ENCODE measurements at regions not wholly inside any gene's neighbourhood (a gene's known extent, or its start where the extent isn't known, plus 50 kb on each side); places are given as distances from the start of the nearest gene placed in this dataset.
"Not testable (repeated sequence)": the region's sequence is repeated elsewhere in the genome, so short reads cannot be mapped to it uniquely, and the experiment has no call there.

DNA sequence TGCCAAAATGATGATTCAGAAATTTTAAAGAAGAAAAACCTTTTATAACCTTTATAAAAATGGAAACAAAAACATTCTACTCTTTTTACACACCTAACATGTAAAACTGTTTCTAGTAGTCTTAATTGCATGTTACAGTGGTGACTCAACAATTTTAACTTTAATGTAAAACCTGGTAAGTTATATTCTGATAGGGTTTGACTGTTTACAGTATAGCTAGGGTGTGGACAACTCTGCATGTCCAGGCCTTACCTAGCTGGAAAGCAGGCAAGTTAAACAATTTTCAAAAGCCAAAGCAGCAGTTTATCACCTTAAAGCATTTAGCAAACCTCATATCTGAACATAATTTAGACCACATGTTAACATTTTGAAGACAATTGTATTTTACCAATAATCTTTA is 328.5 kb downstream of the NEK10 start:
- no peaks in the 10 kb centered on the region; the same call in 1 of the 2 replicates for H3K9me3 ChIP-seq (ENCODE audit: control insufficient read depth, insufficient read depth, low read length)
- peaks cover 30% of the 10 kb centered on the region for H3K4me1 ChIP-seq (ENCODE audit: control insufficient read depth, insufficient read depth, low read length)
- no peak overlapping the region for H3K4me3 ChIP-seq (ENCODE audit: low read depth, low read length)
- no peak overlapping the region for H3K27ac ChIP-seq (ENCODE audit: low read depth, low read length)
- no peaks in the 10 kb centered on the region for H3K36me3 ChIP-seq (ENCODE audit: control insufficient read depth, insufficient read depth, low read length)
- no peak overlapping the region for H3K9ac ChIP-seq (ENCODE audit: low read depth, low read length)
- H3K27me3 ChIP-seq (ENCODE audit: control insufficient read depth, insufficient read depth, low read length), result no peaks in the 10 kb centered on the region

GRCh38 chr3:27042541-27042940 is 326.6 kb downstream of the NEK10 start:
- not testable (repeated sequence) for H3K36me3 ChIP-seq (ENCODE audit: control insufficient read depth, insufficient read depth, low read length); H3K9ac ChIP-seq (ENCODE audit: low read depth, low read length); H3K27me3 ChIP-seq (ENCODE audit: control insufficient read depth, insufficient read depth, low read length); H3K4me3 ChIP-seq (ENCODE audit: low read depth, low read length); H3K9me3 ChIP-seq (ENCODE audit: control insufficient read depth, insufficient read depth, low read length)
- Histone ChIP-seq H3K4me1 (ENCODE audit: control insufficient read depth, insufficient read depth, low read length) (peaks cover 41% of the 10 kb centered on the region), H3K27ac (ENCODE audit: low read depth, low read length) (peak overlapping the region; percentile 90)

GRCh38 chr3:27043328-27043955 is 325.7 kb downstream of the NEK10 start:
- Histone ChIP-seq H3K9ac (ENCODE audit: low read depth, low read length) (peak overlapping the region; percentile 2; the same call in 1 of the 2 replicates), H3K4me3 (ENCODE audit: low read depth, low read length) (no peak overlapping the region), H3K9me3 (ENCODE audit: control insufficient read depth, insufficient read depth, low read length) (no peaks in the 10 kb centered on the region; the same call in 1 of the 2 replicates), H3K27me3 (ENCODE audit: control insufficient read depth, insufficient read depth, low read length) (no peaks in the 10 kb centered on the region), H3K27ac (ENCODE audit: low read depth, low read length) (peak overlapping the region; percentile 90), H3K36me3 (ENCODE audit: control insufficient read depth, insufficient read depth, low read length) (no peaks in the 10 kb centered on the region), H3K4me1 (ENCODE audit: control insufficient read depth, insufficient read depth, low read length) (peaks cover 41% of the 10 kb centered on the region)

GRCh38 chr3:27044931-27045481 is 324.2 kb downstream of the NEK10 start:
- Histone ChIP-seq H3K9me3 (ENCODE audit: control insufficient read depth, insufficient read depth, low read length) (peaks cover 2% of the 10 kb centered on the region; the same call in 1 of the 2 replicates), H3K27ac (ENCODE audit: low read depth, low read length) (no peak overlapping the region), H3K36me3 (ENCODE audit: control insufficient read depth, insufficient read depth, low read length) (no peaks in the 10 kb centered on the region), H3K4me3 (ENCODE audit: low read depth, low read length) (no peak overlapping the region), H3K4me1 (ENCODE audit: control insufficient read depth, insufficient read depth, low read length) (peaks cover 41% of the 10 kb centered on the region), H3K9ac (ENCODE audit: low read depth, low read length) (no peak overlapping the region), H3K27me3 (ENCODE audit: control insufficient read depth, insufficient read depth, low read length) (no peaks in the 10 kb centered on the region)

GRCh38 chr3:27046351-27046750 is 322.8 kb downstream of the NEK10 start:
- no peaks in the 10 kb centered on the region for H3K36me3 ChIP-seq (ENCODE audit: control insufficient read depth, insufficient read depth, low read length)
- peaks cover 41% of the 10 kb centered on the region for H3K4me1 ChIP-seq (ENCODE audit: control insufficient read depth, insufficient read depth, low read length)
- no peak overlapping the region for H3K27ac ChIP-seq (ENCODE audit: low read depth, low read length)
- H3K4me3 ChIP-seq (ENCODE audit: low read depth, low read length), result no peak overlapping the region
- no peaks in the 10 kb centered on the region for H3K27me3 ChIP-seq (ENCODE audit: control insufficient read depth, insufficient read depth, low read length)
- H3K9me3 ChIP-seq (ENCODE audit: control insufficient read depth, insufficient read depth, low read length), result peaks cover 10% of the 10 kb centered on the region
- H3K9ac ChIP-seq (ENCODE audit: low read depth, low read length), result no peak overlapping the region

GRCh38 chr3:27049792-27050191 is 319.4 kb downstream of the NEK10 start:
- Histone ChIP-seq H3K36me3 (ENCODE audit: control insufficient read depth, insufficient read depth, low read length) (no peaks in the 10 kb centered on the region), H3K27me3 (ENCODE audit: control insufficient read depth, insufficient read depth, low read length) (no peaks in the 10 kb centered on the region), H3K4me1 (ENCODE audit: control insufficient read depth, insufficient read depth, low read length) (peaks cover 18% of the 10 kb centered on the region), H3K9me3 (ENCODE audit: control insufficient read depth, insufficient read depth, low read length) (peaks cover 27% of the 10 kb centered on the region), H3K9ac (ENCODE audit: low read depth, low read length) (no peak overlapping the region), H3K27ac (ENCODE audit: low read depth, low read length) (no peak overlapping the region), H3K4me3 (ENCODE audit: low read depth, low read length) (no peak overlapping the region)

DNA sequence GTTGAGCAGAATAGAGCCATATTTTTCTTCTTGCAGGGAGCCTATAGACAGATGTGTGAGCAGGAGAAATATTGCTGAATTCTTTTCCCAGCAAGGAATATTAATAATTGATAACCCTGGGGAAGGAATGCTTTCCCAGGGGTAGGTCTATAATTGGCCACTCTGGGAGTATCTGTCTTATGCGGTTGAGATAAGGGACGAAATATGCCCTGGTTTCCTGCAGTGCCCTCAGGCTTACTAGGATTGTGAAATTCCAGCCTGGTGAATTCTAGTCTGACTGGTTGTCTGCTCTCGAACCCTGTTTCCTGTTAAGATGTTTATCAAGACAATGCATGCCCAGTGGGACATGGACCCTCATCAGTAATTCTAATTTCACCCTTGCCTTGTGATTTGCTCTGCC is 317.7 kb downstream of the NEK10 start:
- H3K27me3 ChIP-seq (ENCODE audit: control insufficient read depth, insufficient read depth, low read length); H3K4me1 ChIP-seq (ENCODE audit: control insufficient read depth, insufficient read depth, low read length); H3K27ac ChIP-seq (ENCODE audit: low read depth, low read length); H3K36me3 ChIP-seq (ENCODE audit: control insufficient read depth, insufficient read depth, low read length); H3K4me3 ChIP-seq (ENCODE audit: low read depth, low read length); H3K9ac ChIP-seq (ENCODE audit: low read depth, low read length): not testable (repeated sequence)
- peaks cover 27% of the 10 kb centered on the region for H3K9me3 ChIP-seq (ENCODE audit: control insufficient read depth, insufficient read depth, low read length)

DNA sequence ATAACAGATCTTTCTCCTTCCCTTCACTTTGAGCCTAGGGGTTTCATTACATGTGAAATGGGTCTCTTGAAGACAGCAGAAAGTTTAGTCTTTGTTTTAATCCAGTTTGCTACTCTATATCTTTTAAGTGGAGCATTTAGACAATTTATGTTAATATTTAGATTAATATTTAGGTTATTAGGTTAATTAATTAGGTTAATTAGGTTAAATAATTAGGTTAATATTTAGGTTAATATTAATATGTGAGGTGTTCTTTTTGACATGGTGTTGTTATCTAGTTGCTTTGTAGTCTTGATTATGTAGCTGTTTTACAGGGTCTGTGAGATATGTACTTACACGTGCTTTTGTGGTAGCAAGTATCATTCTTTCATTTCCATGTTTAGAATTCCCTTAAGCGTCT is 312.9 kb downstream of the NEK10 start:
- no peak overlapping the region for H3K27ac ChIP-seq (ENCODE audit: low read depth, low read length)
- H3K9me3 ChIP-seq (ENCODE audit: control insufficient read depth, insufficient read depth, low read length), result peaks cover 16% of the 10 kb centered on the region
- no peaks in the 10 kb centered on the region for H3K4me1 ChIP-seq (ENCODE audit: control insufficient read depth, insufficient read depth, low read length)
- no peaks in the 10 kb centered on the region for H3K27me3 ChIP-seq (ENCODE audit: control insufficient read depth, insufficient read depth, low read length)
- no peak overlapping the region for H3K4me3 ChIP-seq (ENCODE audit: low read depth, low read length)
- no peak overlapping the region for H3K9ac ChIP-seq (ENCODE audit: low read depth, low read length)
- no peaks in the 10 kb centered on the region for H3K36me3 ChIP-seq (ENCODE audit: control insufficient read depth, insufficient read depth, low read length)

DNA sequence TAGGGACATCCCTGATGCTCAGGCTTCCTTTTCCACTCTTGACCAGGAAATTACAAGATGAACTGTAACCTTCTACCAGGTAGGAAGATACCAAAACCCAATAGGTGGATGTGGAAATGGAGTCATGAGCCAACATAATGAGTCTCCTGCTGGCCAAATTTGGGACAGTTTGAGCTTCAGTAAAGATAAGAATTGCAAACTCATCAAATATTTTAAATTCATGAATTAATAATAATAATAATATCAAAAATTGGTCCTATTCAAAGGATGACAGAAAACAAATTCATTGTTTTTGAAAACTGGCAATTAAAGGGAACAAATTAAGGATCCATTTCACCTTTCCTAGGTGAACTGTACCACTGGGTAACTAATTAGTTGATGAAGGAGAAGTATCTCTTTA is 309.7 kb downstream of the NEK10 start:
- Histone ChIP-seq H3K9me3 (ENCODE audit: control insufficient read depth, insufficient read depth, low read length) (no peaks in the 10 kb centered on the region), H3K36me3 (ENCODE audit: control insufficient read depth, insufficient read depth, low read length) (no peaks in the 10 kb centered on the region), H3K27me3 (ENCODE audit: control insufficient read depth, insufficient read depth, low read length) (no peaks in the 10 kb centered on the region), H3K4me1 (ENCODE audit: control insufficient read depth, insufficient read depth, low read length) (no peaks in the 10 kb centered on the region), H3K4me3 (ENCODE audit: low read depth, low read length) (no peak overlapping the region), H3K9ac (ENCODE audit: low read depth, low read length) (no peak overlapping the region), H3K27ac (ENCODE audit: low read depth, low read length) (no peak overlapping the region)
